GM12878 (cell line): ENCODE measurements at regions not wholly inside any gene's neighbourhood (a gene's known extent, or its start where the extent isn't known, plus 50 kb on each side); places are given as distances from the start of the nearest gene placed in this dataset.

Source experiments
- ATAC-seq: fragments of 200-7000 bp; cut with Tn5 transposase; 3 replicates; pipeline ENCODE4 v1.9.1; 2020; ENCODE audit warnings: mild to moderate bottlenecking, moderate library complexity
- BruUV-seq: library from RNA; stranded (reverse); fragments of 400-500 nt; replicated peaks from 2 replicates; lab custom pipeline; 2021; lab: Mats Ljungman, UMichigan
- CTCF ChIA-PET: fragments of 300-600 bp; sonication (Branson Sonifier 250); formaldehyde crosslinking; extraction: SDS; loops from one replicate; lab custom pipeline; 2021; ENCODE audit warnings: inconsistent platforms; lab: Yijun Ruan, JAX
- POLR2A ChIA-PET: fragments of 350-600 bp; formaldehyde crosslinking; extraction: SDS; loops from one replicate; lab custom pipeline; 2021; ENCODE audit warnings: inconsistent platforms; lab: Charles Lee
- RAD21 ChIA-PET: fragments of 300-600 bp; sonication (Branson Sonifier 250); formaldehyde crosslinking; loops from one replicate; lab custom pipeline; 2023; ENCODE audit warnings: antibody characterized with exemption; ENCODE audit not compliant: unreplicated experiment; lab: Charles Lee
- SMC1A ChIA-PET: fragments of 300-600 bp; sonication (Branson Sonifier 250); formaldehyde crosslinking; loops from one replicate; lab custom pipeline; 2023; ENCODE audit not compliant: unreplicated experiment, uncharacterized antibody; lab: Charles Lee
- DNase-seq: peaks from one replicate; pipeline ENCODE4 v3.0.0-alpha.2; 2011; ENCODE audit warnings: low read depth, low spot score
- FAIRE-seq: peaks from 3 replicates; lab custom pipeline; 2011; peaks lifted over from hg19 to GRCh38; lab: Jason Lieb, UNC
- H2AFZ ChIP-seq: 2 replicates; pipeline ENCODE4 v1.6.0; 2011; ENCODE audit warnings: low read depth, low read length, control low read depth; ENCODE audit not compliant: control insufficient read depth
- H3K27ac ChIP-seq: 2 replicates; pipeline ENCODE4 v1.5.1; 2011; ENCODE audit warnings: control low read depth; ENCODE audit not compliant: control insufficient read depth, insufficient read depth
- H3K27me3 ChIP-seq, 2 experiments: replicated peaks in 1 of 2; 2 replicates each; pipeline versions ENCODE4 v1.6.0 to v1.6.1; 2011; ENCODE audit warnings: low read length in 1 of 2; ENCODE audit not compliant: control insufficient read depth in 2 of 2, insufficient read depth in 2 of 2
- H3K36me3 ChIP-seq, 2 experiments: 2 replicates each; pipeline ENCODE4 v1.5.1; 2011; ENCODE audit warnings: low read length in 1 of 2; ENCODE audit not compliant: control insufficient read depth in 2 of 2, insufficient read depth in 2 of 2
- H3K4me1 ChIP-seq: 2 replicates; pipeline ENCODE4 v1.6.1; 2011; ENCODE audit warnings: mild to moderate bottlenecking, low read length, moderate library complexity, mixed read lengths; ENCODE audit not compliant: control insufficient read depth, insufficient read depth
- H3K4me2 ChIP-seq: 2 replicates; pipeline ENCODE4 v1.6.0; 2011; ENCODE audit warnings: control low read depth; ENCODE audit not compliant: control insufficient read depth, insufficient read depth
- H3K4me3 ChIP-seq: fragments of 200-600 bp; sonication (generic); 2 replicates; pipeline ENCODE4 v1.5.1; 2016
- H3K79me2 ChIP-seq: 2 replicates; pipeline ENCODE4 v1.6.0; 2011; ENCODE audit warnings: low read length; ENCODE audit not compliant: control insufficient read depth, insufficient read depth
- H3K9ac ChIP-seq: 2 replicates; pipeline ENCODE4 v1.8.0; 2011; ENCODE audit warnings: low read length, control low read depth, mixed read lengths; ENCODE audit not compliant: control insufficient read depth, insufficient read depth
- H3K9me3 ChIP-seq: replicated peaks from 3 replicates; pipeline ENCODE4 v1.5.1; 2011; ENCODE audit warnings: mild to moderate bottlenecking, low read length; ENCODE audit not compliant: control insufficient read depth, insufficient read depth
- H4K20me1 ChIP-seq: 2 replicates; pipeline ENCODE4 v1.6.0; 2011; ENCODE audit not compliant: control insufficient read depth, insufficient read depth
- ATF2 ChIP-seq: IDR thresholded peaks from 2 replicates; pipeline ENCODE4 v1.6.1; 2012; ENCODE audit warnings: low read length, inconsistent platforms
- ATF3 ChIP-seq: IDR thresholded peaks from 2 replicates; pipeline ENCODE4 v1.6.1; 2011; ENCODE audit warnings: low read depth, mild to moderate bottlenecking, low read length, moderate library complexity, borderline replicate concordance; ENCODE audit errors: extremely low read depth
- BCL11A ChIP-seq: IDR thresholded peaks from 2 replicates; pipeline ENCODE4 v1.6.1; 2011; ENCODE audit warnings: low read depth, low read length
- BCL3 ChIP-seq: IDR thresholded peaks from 2 replicates; pipeline ENCODE4 v1.6.1; 2011; ENCODE audit warnings: borderline replicate concordance, low read depth, mild to moderate bottlenecking, moderate library complexity, low read length; ENCODE audit not compliant: insufficient read depth, poor library complexity, severe bottlenecking
- DPF2 ChIP-seq: fragments of 450-650 bp; IDR thresholded peaks from 2 replicates; pipeline ENCODE4 v1.6.1; 2017; ENCODE audit warnings: mild to moderate bottlenecking
- EGR1 ChIP-seq, 2 experiments: IDR thresholded peaks; 1 replicate in 1 of 2; 2 replicates in 1 of 2; pipeline ENCODE4 v1.6.1; 2011 to 2012; ENCODE audit warnings: low read depth in 2 of 2, low read length in 2 of 2, borderline replicate concordance in 1 of 2, mild to moderate bottlenecking in 1 of 2, moderate library complexity in 1 of 2
- ETV6 ChIP-seq, 2 experiments: fragments of 450-650 bp in 1 of 2; IDR thresholded peaks in 1 of 2; conservative IDR thresholded peaks in 1 of 2; 2 replicates each; pipeline ENCODE4 v1.6.1; 2014; ENCODE audit warnings: antibody characterized with exemption in 1 of 2, borderline replicate concordance in 1 of 2, low read depth in 1 of 2, mild to moderate bottlenecking in 1 of 2, moderate library complexity in 1 of 2
- EZH2 ChIP-seq: IDR thresholded peaks from 2 replicates; pipeline ENCODE4 v1.6.1; 2012; ENCODE audit warnings: low read depth, mild to moderate bottlenecking, control low read depth, inconsistent platforms, low read length, borderline replicate concordance; ENCODE audit not compliant: control insufficient read depth
- MEF2B ChIP-seq: fragments of 450-650 bp; IDR thresholded peaks from 2 replicates; pipeline ENCODE4 v1.6.1; 2018; ENCODE audit warnings: mild to moderate bottlenecking, moderate library complexity; ENCODE audit not compliant: partially characterized antibody, poor library complexity, severe bottlenecking
- MTA2 ChIP-seq: fragments of 450-650 bp; IDR thresholded peaks from 2 replicates; pipeline ENCODE4 v1.6.1; 2016; ENCODE audit warnings: low read depth, mild to moderate bottlenecking, moderate library complexity
- NBN ChIP-seq: fragments of 450-650 bp; IDR thresholded peaks from 2 replicates; pipeline ENCODE4 v1.6.1; 2016
- PAX5 ChIP-seq: IDR thresholded peaks from 2 replicates; pipeline ENCODE4 v1.6.1; 2011; ENCODE audit warnings: low read depth, low read length, borderline replicate concordance
- PKNOX1 ChIP-seq: fragments of 450-650 bp; IDR thresholded peaks from 2 replicates; pipeline ENCODE4 v1.6.1; 2016; ENCODE audit warnings: mild to moderate bottlenecking
- RAD51 ChIP-seq: fragments of 450-650 bp; IDR thresholded peaks from 2 replicates; pipeline ENCODE4 v1.6.1; 2016; ENCODE audit warnings: moderate library complexity, mild to moderate bottlenecking, inconsistent platforms
- RBBP5 ChIP-seq: fragments of 200-600 bp; sonication (generic); conservative IDR thresholded peaks from 2 replicates; pipeline ENCODE4 v1.6.1; 2016
- SKIL ChIP-seq: fragments of 450-650 bp; IDR thresholded peaks from 2 replicates; pipeline ENCODE4 v1.6.1; 2017; ENCODE audit warnings: mild to moderate bottlenecking, low read depth, inconsistent platforms; ENCODE audit not compliant: poor library complexity, severe bottlenecking
- TCF12 ChIP-seq: IDR thresholded peaks from 2 replicates; pipeline ENCODE4 v1.6.1; 2011; ENCODE audit warnings: low read depth, mild to moderate bottlenecking, low read length
- WGBS: methylation state at CpG from one replicate; pipeline ENCODE4 v1.1.6; 2016; ENCODE audit warnings: low lambda C conversion rate; ENCODE audit not compliant: insufficient replicate concordance, insufficient coverage; ENCODE audit errors: missing lambda C conversion rate; 5-methylcytosine and 5-hydroxymethylcytosine counted together
- in situ Hi-C: fragments of 300-500 bp; cut with MboI; formaldehyde crosslinking; loops from 9 replicates; pipeline ENCODE4 v1.14.3; 2018; ENCODE audit warnings: mixed read lengths
- intact Hi-C: fragments of 100-400 bp; cut with micrococcal nuclease; formaldehyde crosslinking; loops from one replicate; pipeline ENCODE4 v1.14.2; 2022; ENCODE audit not compliant: unreplicated experiment

DNA sequence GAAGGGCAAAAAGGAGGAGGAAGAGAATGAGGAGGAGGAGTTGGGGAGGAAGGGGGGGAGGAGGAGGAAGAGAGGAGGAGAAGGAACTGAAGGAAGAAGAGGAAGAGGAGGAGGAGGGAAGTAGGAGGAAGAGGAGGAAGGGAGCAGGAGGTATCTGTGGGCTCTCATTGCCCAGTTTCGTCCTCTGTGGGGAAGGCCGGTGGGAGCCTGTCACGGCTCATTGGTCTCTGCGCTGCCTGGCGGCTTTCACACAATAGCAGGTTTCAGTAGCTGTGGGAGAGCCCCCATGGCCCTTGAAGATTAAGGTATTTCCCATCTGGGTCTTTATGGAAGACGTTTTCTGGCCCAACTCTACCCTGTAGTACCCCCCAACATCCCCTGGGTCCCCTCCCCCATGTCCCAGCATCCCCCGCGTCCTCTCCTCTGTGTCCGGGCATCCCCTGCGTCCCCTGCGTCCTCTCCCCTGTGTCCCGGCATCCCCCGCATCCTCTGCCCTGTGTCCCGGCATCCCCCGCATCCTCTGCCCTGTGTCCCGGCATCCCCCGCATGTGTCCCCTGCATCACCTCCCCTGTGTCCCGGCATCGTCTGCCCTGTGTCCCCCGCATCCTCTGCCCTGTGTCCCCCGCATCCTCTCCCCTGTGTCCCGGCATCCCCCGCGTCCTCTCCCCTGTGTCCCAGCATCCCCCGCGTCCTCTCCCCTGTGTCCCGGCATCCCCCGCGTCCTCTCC is 278.2 kb upstream of the SFSWAP start:
- no peak overlapping the region for H3K9ac ChIP-seq
- SMC1A ChIA-PET = no interaction called here
- no peaks in the 10 kb centered on the region for H4K20me1 ChIP-seq
- intact Hi-C loops = no loop called here
- peak; percentile 92 for ATAC-seq
- no peaks in the 10 kb centered on the region for H3K79me2 ChIP-seq
- no peaks in the 10 kb centered on the region for H3K27me3 ChIP-seq
- peak; percentile 62 for DNase-seq
- CTCF ChIA-PET = no interaction called here
- no peak overlapping the region; the same call in 1 of the 2 replicates for H3K4me2 ChIP-seq
- BruUV-seq = no TSS peak
- H3K9me3 ChIP-seq = peaks cover 4% of the 10 kb centered on the region; the same call in 1 of the 3 replicates
- H3K4me3 ChIP-seq = no peak overlapping the region
- POLR2A ChIA-PET = no interaction called here
- H3K4me1 ChIP-seq = peaks cover 8% of the 10 kb centered on the region
- no peak overlapping the region for H3K27ac ChIP-seq
- no peak overlapping the region for H2AFZ ChIP-seq
- no peaks in the 10 kb centered on the region for H3K36me3 ChIP-seq
- peak; percentile 62 for FAIRE-seq
- in situ Hi-C loops = no loop called here
- RAD21 ChIA-PET = no interaction called here
- under 1% methylated on average over 10 of the region's 29 CpGs for WGBS
- TF ChIP-seq MTA2 (peak; percentile 43; the same call in 1 of the 2 replicates), PAX5 (peak; percentile 98), RBBP5 (no peak), TCF12 (peak; percentile 64; the same call in 1 of the 2 replicates), BCL11A (0 out of 2 replicates have a peak, but pooled peaks have one; percentile 27), NBN (peak; percentile 78), PKNOX1 (peak; percentile 38), ETV6 (conservative IDR thresholded peaks at IDR 0.05 in 1 of 2, IDR thresholded peaks at IDR 0.05 in 1 of 2; ENCODE audit: borderline replicate concordance in 1 of 2, low read depth in 1 of 2) (peak in 1 of 2 experiments; percentile 82; a peak in 2 of 4 replicates), EGR1 (IDR thresholded peaks at IDR 0.05; ENCODE audit: borderline replicate concordance in 1 of 2, low read depth in 2 of 2, low read length in 2 of 2) (0 out of 3 replicates have a peak, but pooled peaks of 1 of the 2 experiments have one; percentile 17), MEF2B (peak; percentile 67), RAD51 (no peak), ATF3 (no peak), SKIL (peak; percentile 31), ATF2 (no peak), DPF2 (0 out of 2 replicates have a peak, but pooled peaks have one; percentile 18), BCL3 (peak; percentile 82), EZH2 (no peak)
